ENCODE measurements at regions not wholly inside any gene's neighbourhood (a gene's known extent, or its start where the extent isn't known, plus 50 kb on each side); places are given as distances from the start of the nearest gene placed in this dataset.
"Not testable (repeated sequence)": the region's sequence is repeated elsewhere in the genome, so short reads cannot be mapped to it uniquely, and the experiment has no call there.

- ChIA-PET CTCF (ENCODE audit: low intra/inter-chr PET ratio, low total read pairs) (interaction anchor here (2.8 to 2.9 kb wide), 2 partner anchors 70 to 90 kb away, joined by 20 to 27 read pairs; no protein-coding TSS in a partner anchor), POLR2A (no interaction called here)
- no peak for TF ChIP-seq SALL1 (CRISPR knock-in tag; IDR thresholded peaks at IDR 0.05)
- no peak for TF ChIP-seq ETV5 (CRISPR knock-in tag; IDR thresholded peaks at IDR 0.05; ENCODE audit: borderline replicate concordance)
- TF ChIP-seq ZNF180 (CRISPR knock-in tag; IDR thresholded peaks at IDR 0.05; ENCODE audit: borderline replicate concordance, low read depth) = no peak
- no peak for TF ChIP-seq STAG1 (CRISPR knock-in tag; IDR thresholded peaks at IDR 0.05)
- FAIRE-seq (no peak), ATAC-seq (no peak), DNase-seq (ENCODE audit: low spot score) (no peak)
- intact Hi-C loops (cut with micrococcal nuclease; ENCODE audit: unreplicated experiment) (loop anchor here (1.0 kb wide), 2 partner anchors 70 to 90 kb away; no protein-coding TSS in a partner anchor), in situ Hi-C loops (cut with HindIII; ENCODE audit: extremely low pct_ligation_motif_present, low pct_unique_long_range_greater_than_20kb) (loop anchor here (5.0 kb wide), 1 partner anchor 71 kb away; no protein-coding TSS in a partner anchor)
- H3K9me3 ChIP-seq (ENCODE audit: low read length) = no peaks in the 10 kb centered on the region
- 66% methylated on average over 4 of the region's 4 CpGs for WGBS (ENCODE audit: low lambda C conversion rate)
- H3K4me2 ChIP-seq (ENCODE audit: low read depth, low read length) = no peak overlapping the region
- H3K4me3 ChIP-seq (replicated peaks in 1 of 3; ENCODE audit: insufficient read depth in 1 of 3, low read depth in 2 of 3, low read length in 3 of 3) = no peak overlapping the region
- H3K4me1 ChIP-seq (ENCODE audit: insufficient read depth, low read length) = peaks cover 6% of the 10 kb centered on the region
- no peaks in the 10 kb centered on the region for H4K20me1 ChIP-seq (ENCODE audit: insufficient read depth, low read length)
- no peak overlapping the region for H3K27ac ChIP-seq (ENCODE audit: extremely low read length, insufficient read depth, low read length)
- BruUV-seq (replicated peaks) = no TSS peak
- H3K9ac ChIP-seq (ENCODE audit: insufficient read depth, low read depth, low read length) = no peak overlapping the region
- no peaks in the 10 kb centered on the region for H3K79me2 ChIP-seq (ENCODE audit: insufficient read depth, low read length)
- no peaks in the 10 kb centered on the region for H3K36me3 ChIP-seq (replicated peaks in 1 of 2; ENCODE audit: control insufficient read depth in 1 of 2, insufficient read depth in 2 of 2, low read length in 2 of 2)
- no peak overlapping the region for H2AFZ ChIP-seq (ENCODE audit: low read length)
- no peaks in the 10 kb centered on the region for H3K27me3 ChIP-seq (ENCODE audit: control insufficient read depth in 1 of 2, insufficient read depth in 2 of 2, low read length in 2 of 2)
These were observed 67.8 kb upstream of the CHRNB4 start for GRCh38 chr15:78708713-78709260.

GRCh38 chr15:78706481-78707235 is 65.6 kb upstream of the CHRNB4 start:
- in situ Hi-C loops (cut with HindIII; ENCODE audit: extremely low pct_ligation_motif_present, low pct_unique_long_range_greater_than_20kb) = loop anchor here (5.0 kb wide), 1 partner anchor 69 kb away; no protein-coding TSS in a partner anchor
- H3K79me2 ChIP-seq (ENCODE audit: insufficient read depth, low read length); H3K27me3 ChIP-seq (ENCODE audit: control insufficient read depth in 1 of 2, insufficient read depth in 2 of 2, low read length in 2 of 2); BruUV-seq (replicated peaks); CTCF ChIA-PET (ENCODE audit: low intra/inter-chr PET ratio, low total read pairs); FAIRE-seq; H3K4me3 ChIP-seq (replicated peaks in 1 of 3; ENCODE audit: insufficient read depth in 1 of 3, low read depth in 2 of 3, low read length in 3 of 3); H3K4me2 ChIP-seq (ENCODE audit: low read depth, low read length); H3K27ac ChIP-seq (ENCODE audit: extremely low read length, insufficient read depth, low read length); H3K36me3 ChIP-seq (replicated peaks in 1 of 2; ENCODE audit: control insufficient read depth in 1 of 2, insufficient read depth in 2 of 2, low read length in 2 of 2); H4K20me1 ChIP-seq (ENCODE audit: insufficient read depth, low read length); H3K9me3 ChIP-seq (ENCODE audit: low read length); intact Hi-C loops (cut with micrococcal nuclease; ENCODE audit: unreplicated experiment); H3K4me1 ChIP-seq (ENCODE audit: insufficient read depth, low read length); ATAC-seq; DNase-seq (ENCODE audit: low spot score); POLR2A ChIA-PET; H3K9ac ChIP-seq (ENCODE audit: insufficient read depth, low read depth, low read length); H2AFZ ChIP-seq (ENCODE audit: low read length): not testable (repeated sequence)
- WGBS (ENCODE audit: low lambda C conversion rate) = 0% methylated on average over 1 of the region's 1 CpG

DNA sequence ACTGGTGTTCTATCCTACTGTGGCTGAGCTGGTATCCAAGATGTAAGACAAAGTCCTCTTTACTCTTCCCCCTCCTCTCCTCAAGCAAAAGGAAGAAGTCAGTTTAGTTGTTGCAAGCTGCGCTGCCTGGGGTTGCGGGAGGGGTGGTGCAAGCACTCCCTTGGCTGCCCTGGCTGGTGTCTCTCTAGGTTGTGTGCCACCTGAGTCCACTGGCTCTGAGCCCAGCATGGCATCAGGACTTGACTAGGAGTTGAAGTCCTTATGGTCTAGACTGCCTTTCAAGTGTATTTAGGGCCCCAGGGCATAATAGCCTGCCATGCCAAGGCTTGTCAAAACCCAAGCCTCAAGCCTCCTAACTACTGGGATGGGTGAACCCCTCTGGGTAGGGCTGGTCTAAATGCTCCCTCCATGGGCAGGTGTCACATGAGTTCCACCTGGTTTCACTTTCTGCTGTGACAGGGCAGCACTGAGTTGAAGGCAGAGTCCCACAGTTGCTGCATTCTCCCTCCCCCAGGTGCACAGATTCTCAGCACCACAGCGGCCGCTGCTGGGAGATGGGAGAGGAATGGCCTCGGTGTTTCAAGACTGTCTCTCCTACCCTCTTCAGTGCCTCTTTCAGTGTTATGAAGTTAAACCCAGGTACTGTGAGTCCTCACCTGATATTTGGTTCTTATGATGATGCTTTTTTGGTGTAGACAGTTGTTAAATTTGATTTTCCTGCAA is 62.5 kb upstream of the CHRNB4 start:
- H3K36me3 ChIP-seq (replicated peaks in 1 of 2; ENCODE audit: control insufficient read depth in 1 of 2, insufficient read depth in 2 of 2, low read length in 2 of 2); H3K4me2 ChIP-seq (ENCODE audit: low read depth, low read length); H3K27ac ChIP-seq (ENCODE audit: extremely low read length, insufficient read depth, low read length); H3K4me3 ChIP-seq (replicated peaks in 1 of 3; ENCODE audit: insufficient read depth in 1 of 3, low read depth in 2 of 3, low read length in 3 of 3); ATAC-seq; H3K27me3 ChIP-seq (ENCODE audit: control insufficient read depth in 1 of 2, insufficient read depth in 2 of 2, low read length in 2 of 2); POLR2A ChIA-PET; FAIRE-seq; DNase-seq (ENCODE audit: low spot score); CTCF ChIA-PET (ENCODE audit: low intra/inter-chr PET ratio, low total read pairs); H3K4me1 ChIP-seq (ENCODE audit: insufficient read depth, low read length); H3K9ac ChIP-seq (ENCODE audit: insufficient read depth, low read depth, low read length); intact Hi-C loops (cut with micrococcal nuclease; ENCODE audit: unreplicated experiment); in situ Hi-C loops (cut with HindIII; ENCODE audit: extremely low pct_ligation_motif_present, low pct_unique_long_range_greater_than_20kb); BruUV-seq (replicated peaks); H2AFZ ChIP-seq (ENCODE audit: low read length); H3K79me2 ChIP-seq (ENCODE audit: insufficient read depth, low read length); H3K9me3 ChIP-seq (ENCODE audit: low read length); H4K20me1 ChIP-seq (ENCODE audit: insufficient read depth, low read length): not testable (repeated sequence)
- 51% methylated on average over 5 of the region's 5 CpGs for WGBS (ENCODE audit: low lambda C conversion rate)

All from HepG2 (cell line).